A172 (cell line): ENCODE measurements at regions not wholly inside any gene's neighbourhood (a gene's known extent, or its start where the extent isn't known, plus 50 kb on each side); places are given as distances from the start of the nearest gene placed in this dataset.

Experiments
- DNase-seq: peaks from one replicate; pipeline ENCODE4 v3.0.0-alpha.2; 2015; ENCODE audit warnings: low spot score

DNA sequence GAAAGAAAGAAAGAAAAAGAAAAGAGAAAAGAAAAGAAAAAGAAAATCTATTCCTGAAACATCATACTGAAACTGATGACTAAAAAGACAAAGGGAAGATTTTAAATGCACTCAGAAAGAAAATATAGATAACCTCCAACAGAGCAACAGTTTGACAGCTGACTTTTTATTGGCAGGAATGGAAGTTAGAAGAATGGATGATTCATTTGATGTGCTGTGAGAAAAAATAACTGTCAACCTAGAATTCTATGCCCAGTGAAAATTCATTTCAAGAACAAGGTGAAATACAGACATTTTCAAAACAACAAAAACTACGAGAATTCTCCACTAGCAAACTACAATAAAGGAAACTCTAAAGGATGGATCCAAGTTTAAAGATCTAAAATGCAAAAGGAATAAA is 50.5 kb upstream of the HSPA12A start:
- DNase-seq = no peak

DNA sequence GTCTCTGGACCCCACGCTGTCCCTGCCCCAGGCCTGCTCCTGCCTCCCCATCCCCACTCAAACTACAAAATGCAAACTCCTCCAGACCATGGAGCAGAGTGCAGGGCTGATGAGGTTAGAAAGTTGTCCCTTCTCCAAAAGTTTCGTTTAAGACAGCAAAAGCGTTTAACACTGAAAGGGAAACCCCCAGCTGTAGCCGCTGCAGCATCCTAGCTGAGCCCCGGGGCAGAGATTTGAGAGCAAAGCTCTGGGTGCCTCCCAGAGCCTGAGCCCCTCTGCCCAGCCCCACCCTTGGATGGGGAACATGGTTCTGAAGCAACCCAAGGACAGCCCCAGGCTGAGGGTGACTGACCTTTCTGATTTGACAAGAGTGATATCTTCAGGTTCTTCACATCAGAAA is 52.8 kb upstream of the ENO4 start:
- no peak for DNase-seq

DNA sequence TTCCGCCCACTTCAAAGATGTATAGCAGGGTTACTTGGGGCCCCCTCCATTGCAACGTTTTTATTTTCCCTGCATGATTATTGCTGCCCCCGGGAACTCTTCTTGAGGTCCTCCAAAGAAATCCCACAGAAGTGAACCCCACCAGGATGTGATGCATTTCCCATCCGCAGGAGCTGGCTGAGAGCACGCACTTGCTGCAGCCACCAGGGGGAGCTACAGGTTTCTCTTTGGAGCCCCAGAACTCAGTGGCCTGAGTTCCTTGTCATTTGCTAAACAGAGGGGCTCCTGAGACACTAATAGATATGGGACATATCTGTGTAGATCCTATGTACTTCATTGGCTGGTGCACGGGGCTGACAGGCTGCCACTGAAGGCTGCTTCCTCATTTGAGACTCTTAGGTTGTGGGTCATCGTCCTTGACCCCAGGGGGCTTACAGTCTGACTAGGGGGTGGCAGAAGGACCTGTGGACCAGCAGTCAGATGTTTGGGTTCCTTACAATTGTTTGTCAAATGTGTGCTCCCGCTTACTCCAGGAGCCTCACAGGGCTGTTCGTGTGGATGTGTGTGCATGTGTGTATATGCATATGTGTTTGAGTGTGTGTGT is 52.3 kb upstream of the ENO4 start:
- DNase-seq = peak; percentile 58

DNA sequence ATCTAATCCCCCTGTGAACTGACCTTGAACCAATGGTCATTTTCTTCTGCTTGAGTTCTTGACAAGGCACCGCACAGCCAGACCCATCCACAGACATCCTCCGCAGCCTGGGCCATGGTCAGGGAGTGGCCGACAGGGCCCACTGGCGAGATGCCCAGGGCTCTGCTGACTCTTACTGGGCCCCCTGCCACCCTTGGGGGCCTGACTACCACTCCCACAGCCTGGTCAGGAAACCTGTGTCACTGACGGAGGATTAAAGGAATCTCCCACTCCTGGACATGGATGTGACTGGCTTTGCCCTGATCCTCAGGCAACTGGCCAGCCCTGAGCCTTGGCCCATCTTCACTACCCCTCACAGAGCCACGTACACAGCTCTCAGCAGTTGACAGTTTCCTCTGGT is 50.4 kb upstream of the ENO4 start:
- no peak for DNase-seq
